GM12873 (cell line): ENCODE measurements at regions not wholly inside any gene's neighbourhood (a gene's known extent, or its start where the extent isn't known, plus 50 kb on each side); places are given as distances from the start of the nearest gene placed in this dataset.

Experiments used
- TF ChIP-seq, protein P1 (sequence below): IDR thresholded peaks from 2 replicates; pipeline ENCODE4 v1.5.1; 2012; ENCODE audit warnings: low read depth, mild to moderate bottlenecking, moderate library complexity, low read length, control low read depth; ENCODE audit not compliant: insufficient read depth; ENCODE audit errors: missing control alignments

DNA sequence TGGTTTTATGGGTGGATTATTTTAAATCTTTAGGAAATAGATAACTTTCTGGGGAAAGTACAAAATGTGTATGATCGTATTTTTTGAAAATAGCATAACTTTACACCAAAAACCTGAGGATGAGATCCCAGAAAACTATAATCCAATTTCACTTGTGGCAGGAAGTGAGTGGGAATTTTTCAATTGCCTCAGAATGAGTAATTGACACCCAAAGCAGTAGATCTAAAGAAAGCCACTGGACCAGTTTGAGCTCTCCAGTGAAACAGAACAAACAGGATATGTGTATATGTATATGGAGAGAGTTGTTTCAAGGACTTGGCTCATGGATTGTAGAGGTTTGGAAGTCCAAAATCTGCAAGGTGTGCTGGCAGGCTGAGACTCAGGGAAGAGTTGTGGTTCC, 109.2 kb upstream of the SHB start:
- TF ChIP-seq, protein P1, sequence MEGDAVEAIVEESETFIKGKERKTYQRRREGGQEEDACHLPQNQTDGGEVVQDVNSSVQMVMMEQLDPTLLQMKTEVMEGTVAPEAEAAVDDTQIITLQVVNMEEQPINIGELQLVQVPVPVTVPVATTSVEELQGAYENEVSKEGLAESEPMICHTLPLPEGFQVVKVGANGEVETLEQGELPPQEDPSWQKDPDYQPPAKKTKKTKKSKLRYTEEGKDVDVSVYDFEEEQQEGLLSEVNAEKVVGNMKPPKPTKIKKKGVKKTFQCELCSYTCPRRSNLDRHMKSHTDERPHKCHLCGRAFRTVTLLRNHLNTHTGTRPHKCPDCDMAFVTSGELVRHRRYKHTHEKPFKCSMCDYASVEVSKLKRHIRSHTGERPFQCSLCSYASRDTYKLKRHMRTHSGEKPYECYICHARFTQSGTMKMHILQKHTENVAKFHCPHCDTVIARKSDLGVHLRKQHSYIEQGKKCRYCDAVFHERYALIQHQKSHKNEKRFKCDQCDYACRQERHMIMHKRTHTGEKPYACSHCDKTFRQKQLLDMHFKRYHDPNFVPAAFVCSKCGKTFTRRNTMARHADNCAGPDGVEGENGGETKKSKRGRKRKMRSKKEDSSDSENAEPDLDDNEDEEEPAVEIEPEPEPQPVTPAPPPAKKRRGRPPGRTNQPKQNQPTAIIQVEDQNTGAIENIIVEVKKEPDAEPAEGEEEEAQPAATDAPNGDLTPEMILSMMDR: no peak

DNA sequence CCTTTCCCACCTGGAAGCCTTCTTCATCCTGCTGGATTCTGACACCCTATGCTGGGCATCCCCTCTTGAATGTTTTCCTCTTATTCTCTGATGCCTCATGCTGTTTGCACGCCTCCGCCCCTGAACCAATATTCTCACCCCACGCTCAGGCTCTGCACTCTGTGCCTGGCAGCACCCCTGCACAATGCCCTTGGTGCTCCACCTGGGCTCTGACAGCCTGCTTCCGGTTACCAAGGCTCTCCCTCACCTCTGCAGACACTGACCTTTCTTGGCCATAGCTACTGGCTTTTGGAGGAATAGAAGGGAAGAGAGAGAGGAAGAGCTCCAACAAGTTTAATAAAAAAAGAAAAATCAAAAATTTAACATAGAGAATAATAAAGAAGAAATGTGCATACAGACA, 108.7 kb upstream of the SHB start:
- TF ChIP-seq, protein P1: no peak

DNA sequence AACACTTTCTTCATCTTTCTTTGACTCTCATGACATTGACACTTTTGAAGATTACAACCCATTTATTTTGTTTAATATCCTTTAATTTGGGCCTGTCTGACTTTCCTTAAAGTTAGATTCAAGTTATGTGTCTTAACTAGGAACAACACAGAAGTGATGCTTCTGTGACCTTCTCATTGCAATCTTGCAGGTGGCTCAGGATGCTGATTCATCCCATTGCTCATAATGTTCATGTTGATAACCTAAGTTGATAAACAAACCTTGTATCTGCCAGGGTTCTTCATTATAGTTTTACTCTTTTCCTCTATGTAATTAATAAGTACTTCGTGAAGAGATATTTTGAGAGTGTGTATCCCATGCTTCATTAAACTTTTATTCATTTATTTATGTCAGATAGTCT, 107.2 kb upstream of the SHB start:
- TF ChIP-seq, protein P1: no peak

DNA sequence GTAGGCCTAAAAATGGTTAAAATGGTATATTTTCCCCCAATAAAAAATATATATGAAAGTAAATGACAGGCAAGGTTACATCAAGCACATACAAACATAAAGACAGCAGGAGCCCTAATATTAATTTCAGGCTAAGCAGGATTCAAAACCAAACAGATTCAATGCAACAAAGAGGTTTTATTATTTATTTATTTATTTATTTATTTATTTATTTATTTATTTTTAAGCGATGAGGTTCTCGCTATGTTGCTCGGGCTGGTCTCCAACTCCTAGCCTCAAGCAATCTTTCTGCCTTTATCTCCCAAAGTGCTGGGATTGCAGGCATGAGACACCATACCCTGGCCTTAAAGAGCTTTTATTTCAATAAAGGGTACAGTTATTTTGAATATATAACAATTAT, 106.4 kb upstream of the SHB start:
- TF ChIP-seq, protein P1: no peak

DNA sequence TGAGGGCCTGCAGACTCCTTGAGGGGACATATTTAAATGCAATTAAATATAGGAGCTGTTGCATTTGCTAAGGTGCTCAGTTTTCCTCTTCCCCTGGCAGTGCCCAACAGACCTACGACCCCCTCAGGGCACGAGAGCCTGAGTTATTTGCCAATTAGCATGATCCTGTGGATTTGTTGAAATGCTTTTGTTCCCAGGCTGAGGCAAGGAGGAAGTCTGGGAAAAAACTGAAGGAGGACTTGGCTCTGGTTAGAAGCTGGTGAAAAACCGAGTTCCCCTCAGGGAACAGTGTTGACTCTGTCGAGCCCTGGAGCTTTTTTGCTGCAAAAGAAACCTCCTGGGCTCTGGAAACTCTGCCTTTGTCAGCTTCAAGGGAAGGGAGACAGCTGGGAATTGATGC, 103.6 kb upstream of the SHB start:
- TF ChIP-seq, protein P1: no peak

DNA sequence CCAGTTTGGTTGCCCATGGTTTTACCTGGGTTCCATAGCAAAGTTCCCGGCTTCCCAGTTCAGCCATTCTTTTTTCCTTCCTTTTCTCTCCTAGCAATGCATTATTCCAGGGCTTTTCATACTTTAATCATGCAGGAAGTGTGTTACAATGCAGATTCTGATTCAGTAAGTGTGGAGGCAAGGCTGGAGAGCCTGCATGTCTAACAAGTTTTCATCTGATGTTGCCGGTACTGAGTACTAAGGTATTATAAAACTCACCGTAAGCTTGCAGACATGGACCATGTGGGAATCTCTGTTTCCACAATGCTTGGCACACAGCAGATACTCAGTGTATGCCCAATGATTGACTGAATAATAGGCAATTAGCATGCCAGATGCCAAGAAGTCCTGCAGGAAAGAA, 102.9 kb upstream of the SHB start:
- TF ChIP-seq, protein P1: no peak

DNA sequence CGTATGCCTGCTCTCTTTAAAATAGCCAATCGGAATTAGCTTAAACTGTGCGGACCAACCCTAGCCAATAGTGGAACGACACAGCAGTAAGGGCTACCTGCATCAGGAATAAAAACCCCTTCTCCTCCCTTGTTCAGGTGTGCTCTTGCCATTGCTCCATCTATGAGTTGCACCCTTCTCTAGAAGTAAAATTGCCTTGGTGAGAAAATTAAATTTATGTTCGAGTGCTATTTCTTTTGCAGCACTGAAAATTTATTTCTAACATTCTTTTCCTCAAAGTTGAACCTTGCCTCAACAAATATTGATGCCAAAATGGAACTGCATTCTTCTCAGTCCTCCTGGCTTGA, 102.5 kb upstream of the SHB start:
- TF ChIP-seq, protein P1: no peak

DNA sequence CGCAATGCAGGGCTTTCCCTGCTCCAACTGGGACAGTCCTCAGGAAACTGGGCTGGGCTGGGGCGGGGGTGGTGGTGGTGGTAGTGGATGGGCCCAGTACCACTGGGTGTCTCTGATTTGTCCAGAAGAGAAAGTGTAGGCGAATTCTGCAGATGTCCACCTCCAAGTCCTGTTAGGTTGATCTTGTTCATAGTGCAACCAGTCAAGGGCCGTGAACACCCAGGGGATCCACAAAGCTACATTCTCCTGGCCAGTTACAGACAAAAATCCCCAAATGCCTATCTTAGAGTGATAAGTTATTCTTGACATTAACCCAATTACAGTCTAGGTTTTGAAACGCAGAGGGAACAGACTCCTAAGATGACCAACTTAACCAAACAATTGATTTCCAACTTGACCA, 97.5 kb upstream of the SHB start:
- TF ChIP-seq, protein P1: no peak
